Spinal cord (tissue), 9 donors: ENCODE measurements at regions not wholly inside any gene's neighbourhood (a gene's known extent, or its start where the extent isn't known, plus 50 kb on each side); places are given as distances from the start of the nearest gene placed in this dataset.

Source experiments
- DNase-seq, 6 donors: peaks; one replicate each; pipeline versions ENCODE4 v3.0.0 to v3.0.0-alpha.2; 2013 to 2015; ENCODE audit warnings: low spot score in 6 of 6, low read depth in 4 of 6
- H3K27ac ChIP-seq: one replicate; pipeline ENCODE4 v1.5.1; 2013; ENCODE audit warnings: low read depth, low read length, control low read depth
- H3K27me3 ChIP-seq: one replicate; pipeline ENCODE4 v1.6.1; 2013; ENCODE audit warnings: low read length; ENCODE audit not compliant: control insufficient read depth, insufficient read depth
- H3K36me3 ChIP-seq: one replicate; pipeline ENCODE4 v1.6.1; 2013; ENCODE audit warnings: low read length; ENCODE audit not compliant: control insufficient read depth, insufficient read depth
- H3K4me1 ChIP-seq: one replicate; pipeline ENCODE4 v1.6.1; 2013; ENCODE audit warnings: low read length; ENCODE audit not compliant: control insufficient read depth, insufficient read depth
- H3K4me3 ChIP-seq: one replicate; pipeline ENCODE4 v1.5.1; 2013; ENCODE audit warnings: low read depth, low read length, control low read depth
- H3K9me3 ChIP-seq: one replicate; pipeline ENCODE4 v1.6.1; 2013; ENCODE audit warnings: low read length; ENCODE audit not compliant: control insufficient read depth, insufficient read depth
- WGBS: methylation state at CpG from one replicate; pipeline ENCODE4 v1.1.5; 2013; ENCODE audit warnings: missing lambda C conversion rate; ENCODE audit not compliant: insufficient coverage; 5-methylcytosine and 5-hydroxymethylcytosine counted together
- donor health status: healthy.

- H3K27ac ChIP-seq = no peak overlapping the region
- no peak overlapping the region for H3K4me3 ChIP-seq
- no peaks in the 10 kb centered on the region for H3K36me3 ChIP-seq
- DNase-seq = peak in 2 of 6 donors; percentile 54 to 79
- H3K9me3 ChIP-seq = no peaks in the 10 kb centered on the region
- WGBS = 10% methylated on average over 3 of the region's 7 CpGs
- H3K27me3 ChIP-seq = no peaks in the 10 kb centered on the region
- H3K4me1 ChIP-seq = peaks cover 4% of the 10 kb centered on the region
Observed at GRCh38 chr5:113682497-113683136, 169.1 kb downstream of the YTHDC2 start.

GRCh38 chr5:113683211-113683610, 169.7 kb downstream of the YTHDC2 start:
- H3K36me3 ChIP-seq = no peaks in the 10 kb centered on the region
- H3K27ac ChIP-seq = no peak overlapping the region
- 62% methylated on average over 1 of the region's 2 CpGs for WGBS
- DNase-seq = no peak
- H3K27me3 ChIP-seq = no peaks in the 10 kb centered on the region
- H3K4me1 ChIP-seq = peaks cover 4% of the 10 kb centered on the region
- H3K9me3 ChIP-seq = no peaks in the 10 kb centered on the region
- no peak overlapping the region for H3K4me3 ChIP-seq

GRCh38 chr5:113686599-113686998, 173.1 kb downstream of the YTHDC2 start:
- no peaks in the 10 kb centered on the region for H3K27me3 ChIP-seq
- peaks cover 4% of the 10 kb centered on the region for H3K4me1 ChIP-seq
- DNase-seq = no peak
- no peaks in the 10 kb centered on the region for H3K9me3 ChIP-seq
- no peak overlapping the region for H3K27ac ChIP-seq
- no peak overlapping the region for H3K4me3 ChIP-seq
- no peaks in the 10 kb centered on the region for H3K36me3 ChIP-seq
- 94% methylated on average over 2 of the region's 3 CpGs for WGBS

GRCh38 chr5:113689647-113690046, 176.2 kb downstream of the YTHDC2 start:
- no peak for DNase-seq
- Histone ChIP-seq H3K27me3 (no peaks in the 10 kb centered on the region), H3K9me3 (no peaks in the 10 kb centered on the region), H3K36me3 (no peaks in the 10 kb centered on the region), H3K27ac (no peak overlapping the region), H3K4me1 (peaks cover 10% of the 10 kb centered on the region), H3K4me3 (no peak overlapping the region)
- WGBS = no CpG with 5 or more reads among the region's 1 CpG

- Histone ChIP-seq H3K4me1 (peaks cover 10% of the 10 kb centered on the region), H3K4me3 (no peak overlapping the region), H3K27me3 (no peaks in the 10 kb centered on the region), H3K27ac (peak overlapping the region; percentile 17), H3K9me3 (no peaks in the 10 kb centered on the region), H3K36me3 (no peaks in the 10 kb centered on the region)
- peak in 2 of 6 donors; percentile 23 to 38 for DNase-seq
- WGBS = 0% methylated on average over 1 of the region's 5 CpGs
Observed at GRCh38 chr5:113692466-113692865, 179.0 kb downstream of the YTHDC2 start.

GRCh38 chr5:113692891-113693457, 179.5 kb downstream of the YTHDC2 start:
- WGBS = 0% methylated on average over 7 of the region's 15 CpGs

GRCh38 chr5:113693701-113694100, 180.2 kb downstream of the YTHDC2 start:
- no peak overlapping the region for H3K4me3 ChIP-seq
- WGBS = 11% methylated on average over 1 of the region's 4 CpGs
- peak overlapping the region; percentile 17 for H3K27ac ChIP-seq
- DNase-seq = peak in 2 of 6 donors; percentile 60 to 76
- no peaks in the 10 kb centered on the region for H3K9me3 ChIP-seq
- no peaks in the 10 kb centered on the region for H3K36me3 ChIP-seq
- H3K4me1 ChIP-seq = peaks cover 10% of the 10 kb centered on the region
- H3K27me3 ChIP-seq = no peaks in the 10 kb centered on the region

More at GRCh38 chr5:113692891-113693457, 179.5 kb downstream of the YTHDC2 start:
- Histone ChIP-seq H3K4me3 (peak overlapping the region; percentile 26), H3K4me1 (peaks cover 10% of the 10 kb centered on the region), H3K27me3 (no peaks in the 10 kb centered on the region), H3K36me3 (no peaks in the 10 kb centered on the region), H3K9me3 (no peaks in the 10 kb centered on the region), H3K27ac (peak overlapping the region; percentile 17)
- peak; percentile 38 to 91 (median 54) for DNase-seq

- WGBS = 100% methylated on average over 1 of the region's 2 CpGs
- H3K4me3 ChIP-seq = no peak overlapping the region
- DNase-seq = no peak
- H3K27me3 ChIP-seq = no peaks in the 10 kb centered on the region
- H3K4me1 ChIP-seq = peaks cover 10% of the 10 kb centered on the region
- H3K36me3 ChIP-seq = no peaks in the 10 kb centered on the region
- peaks cover 2% of the 10 kb centered on the region for H3K9me3 ChIP-seq
- H3K27ac ChIP-seq = no peak overlapping the region
Observed at GRCh38 chr5:113694576-113694975, 181.1 kb downstream of the YTHDC2 start.

- DNase-seq = peak in 1 of 6 donors; percentile 59
- no peaks in the 10 kb centered on the region for H3K4me1 ChIP-seq
- no peaks in the 10 kb centered on the region for H3K36me3 ChIP-seq
- peaks cover 7% of the 10 kb centered on the region for H3K9me3 ChIP-seq
- no peak overlapping the region for H3K27ac ChIP-seq
- H3K27me3 ChIP-seq = no peaks in the 10 kb centered on the region
- H3K4me3 ChIP-seq = no peak overlapping the region
Observed at GRCh38 chr5:113703266-113703665, 189.8 kb downstream of the YTHDC2 start.

- H3K27me3 ChIP-seq = no peaks in the 10 kb centered on the region
- H3K9me3 ChIP-seq = peaks cover 4% of the 10 kb centered on the region
- H3K4me1 ChIP-seq = no peaks in the 10 kb centered on the region
- WGBS = 84% methylated on average over 3 of the region's 3 CpGs
- no peak overlapping the region for H3K4me3 ChIP-seq
- no peak for DNase-seq
- H3K27ac ChIP-seq = no peak overlapping the region
- H3K36me3 ChIP-seq = no peaks in the 10 kb centered on the region
Observed at GRCh38 chr5:113705657-113706056, 192.2 kb downstream of the YTHDC2 start.
